Neural crest cell (in vitro differentiated cells): ENCODE measurements at regions not wholly inside any gene's neighbourhood (a gene's known extent, or its start where the extent isn't known, plus 50 kb on each side); places are given as distances from the start of the nearest gene placed in this dataset.

ENCODE experiments used
- DNase-seq: peaks from one replicate; pipeline ENCODE4 v3.0.0; 2021; ENCODE audit warnings: low read depth, mixed read lengths, low spot score
- H3K27ac Mint-ChIP-seq: one replicate; pipeline ENCODE4 v1.8.0; 2021; ENCODE audit warnings: mild to moderate bottlenecking, mixed read lengths; ENCODE audit not compliant: unreplicated experiment
- H3K27me3 Mint-ChIP-seq: 2 replicates; pipeline ENCODE4 v1.8.0; 2021; ENCODE audit warnings: low read depth, mild to moderate bottlenecking, mixed read lengths
- H3K36me3 Mint-ChIP-seq: 2 replicates; pipeline ENCODE4 v1.8.0; 2021; ENCODE audit warnings: low read depth, mild to moderate bottlenecking, mixed read lengths
- H3K4me1 Mint-ChIP-seq: 2 replicates; pipeline ENCODE4 v1.8.0; 2021; ENCODE audit warnings: mixed read lengths
- H3K4me3 Mint-ChIP-seq: one replicate; pipeline ENCODE4 v1.8.0; 2021; ENCODE audit warnings: mild to moderate bottlenecking, mixed read lengths
- H3K9me3 Mint-ChIP-seq: 2 replicates; pipeline ENCODE4 v1.8.0; 2021; ENCODE audit warnings: mixed read lengths
- CTCF ChIP-seq: fragments of 200-600 bp; sonication (generic); conservative IDR thresholded peaks from 2 replicates; pipeline ENCODE4 v1.5.0; 2021; ENCODE audit warnings: antibody characterized with exemption, mild to moderate bottlenecking

- H3K36me3 Mint-ChIP-seq = no peaks in the 10 kb centered on the region
- H3K27me3 Mint-ChIP-seq = no peaks in the 10 kb centered on the region
- DNase-seq = no peak
- H3K4me1 Mint-ChIP-seq = peaks cover 11% of the 10 kb centered on the region
- TF ChIP-seq CTCF = no peak
- no peak overlapping the region for H3K4me3 Mint-ChIP-seq
- H3K27ac Mint-ChIP-seq = no peak overlapping the region
- H3K9me3 Mint-ChIP-seq = peaks cover 4% of the 10 kb centered on the region
Measured at GRCh38 chr6:145273136-145273535, 462.2 kb downstream of the EPM2A start.

- Mint-ChIP-seq H3K27ac (no peak overlapping the region), H3K27me3 (no peaks in the 10 kb centered on the region), H3K4me3 (no peak overlapping the region), H3K9me3 (peaks cover 4% of the 10 kb centered on the region), H3K4me1 (peaks cover 11% of the 10 kb centered on the region), H3K36me3 (no peaks in the 10 kb centered on the region)
- DNase-seq = no peak
- no peak for TF ChIP-seq CTCF
Measured at GRCh38 chr6:145274083-145274482, 461.2 kb downstream of the EPM2A start.

- H3K27me3 Mint-ChIP-seq = no peaks in the 10 kb centered on the region
- no peak overlapping the region for H3K27ac Mint-ChIP-seq
- H3K4me1 Mint-ChIP-seq = peaks cover 11% of the 10 kb centered on the region
- H3K9me3 Mint-ChIP-seq = no peaks in the 10 kb centered on the region
- TF ChIP-seq CTCF = no peak
- H3K4me3 Mint-ChIP-seq = no peak overlapping the region
- no peak for DNase-seq
- H3K36me3 Mint-ChIP-seq = no peaks in the 10 kb centered on the region
Measured at GRCh38 chr6:145275019-145275418, 460.3 kb downstream of the EPM2A start.

GRCh38 chr6:145275787-145276186 lies 459.5 kb downstream of the EPM2A start:
- TF ChIP-seq CTCF = no peak
- no peaks in the 10 kb centered on the region for H3K36me3 Mint-ChIP-seq

GRCh38 chr6:145276756-145277155 lies 458.6 kb downstream of the EPM2A start:
- H3K4me3 Mint-ChIP-seq = no peak overlapping the region
- no peaks in the 10 kb centered on the region for H3K27me3 Mint-ChIP-seq
- peaks cover 4% of the 10 kb centered on the region for H3K9me3 Mint-ChIP-seq
- H3K27ac Mint-ChIP-seq = no peak overlapping the region
- TF ChIP-seq CTCF = no peak
- no peaks in the 10 kb centered on the region for H3K36me3 Mint-ChIP-seq
- H3K4me1 Mint-ChIP-seq = peaks cover 7% of the 10 kb centered on the region
- no peak for DNase-seq

More at GRCh38 chr6:145275787-145276186, 459.5 kb downstream of the EPM2A start:
- H3K27ac Mint-ChIP-seq = no peak overlapping the region
- no peaks in the 10 kb centered on the region for H3K27me3 Mint-ChIP-seq
- no peak overlapping the region for H3K4me3 Mint-ChIP-seq
- H3K9me3 Mint-ChIP-seq = peaks cover 4% of the 10 kb centered on the region
- H3K4me1 Mint-ChIP-seq = peaks cover 10% of the 10 kb centered on the region
- DNase-seq = no peak
